AG04449 (cell line): ENCODE measurements at regions not wholly inside any gene's neighbourhood (a gene's known extent, or its start where the extent isn't known, plus 50 kb on each side); places are given as distances from the start of the nearest gene placed in this dataset.

Source experiments
- CTCF ChIA-PET: fragments of 350-600 bp; formaldehyde crosslinking; extraction: SDS; loops from one replicate; lab custom pipeline; 2021; ENCODE audit warnings: antibody characterized with exemption; lab: Yijun Ruan, JAX
- POLR2A ChIA-PET: fragments of 400-600, 350-600 bp; formaldehyde crosslinking; extraction: SDS; loops from one replicate; lab custom pipeline; 2020; ENCODE audit warnings: antibody characterized with exemption, inconsistent platforms; lab: Yijun Ruan, JAX
- DNase-seq: peaks from one replicate; pipeline ENCODE4 v3.0.0-alpha.2; 2010; ENCODE audit warnings: low read depth, low spot score
- H3K4me3 ChIP-seq: 2 replicates; pipeline ENCODE4 v1.5.1; 2011; ENCODE audit warnings: low read depth, mild to moderate bottlenecking, control low read depth, low read length
- TF ChIP-seq, protein P1 (sequence below): IDR thresholded peaks from one replicate; pipeline ENCODE4 v1.5.1; 2011; ENCODE audit warnings: mild to moderate bottlenecking, moderate library complexity, low read length, control low read depth, inconsistent platforms; ENCODE audit not compliant: insufficient read depth; ENCODE audit errors: missing control alignments

DNA sequence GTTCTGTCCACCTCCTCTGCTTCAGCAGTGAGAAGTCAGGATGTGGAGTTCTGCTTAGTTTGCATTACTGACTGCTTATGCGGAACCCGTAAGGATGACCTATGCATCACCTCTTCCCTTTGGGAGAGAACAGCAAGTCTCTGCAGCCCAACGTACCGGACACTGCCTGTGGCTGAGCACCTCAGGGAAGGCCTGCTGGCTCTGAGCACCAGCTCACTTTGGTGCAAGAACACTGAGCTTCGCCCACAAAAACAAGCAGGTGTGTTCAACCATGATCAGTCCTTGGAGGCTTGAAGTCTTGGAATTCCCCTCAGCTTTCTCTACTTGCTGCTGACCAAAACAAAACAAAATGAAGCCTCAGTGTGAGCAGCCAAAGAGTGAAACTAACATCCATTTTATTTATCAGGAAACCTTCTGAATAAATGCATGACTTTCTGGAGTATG, 52.7 kb upstream of the NCK2 start:
- no peak overlapping the region for H3K4me3 ChIP-seq
- DNase-seq = no peak
- TF ChIP-seq, protein P1, sequence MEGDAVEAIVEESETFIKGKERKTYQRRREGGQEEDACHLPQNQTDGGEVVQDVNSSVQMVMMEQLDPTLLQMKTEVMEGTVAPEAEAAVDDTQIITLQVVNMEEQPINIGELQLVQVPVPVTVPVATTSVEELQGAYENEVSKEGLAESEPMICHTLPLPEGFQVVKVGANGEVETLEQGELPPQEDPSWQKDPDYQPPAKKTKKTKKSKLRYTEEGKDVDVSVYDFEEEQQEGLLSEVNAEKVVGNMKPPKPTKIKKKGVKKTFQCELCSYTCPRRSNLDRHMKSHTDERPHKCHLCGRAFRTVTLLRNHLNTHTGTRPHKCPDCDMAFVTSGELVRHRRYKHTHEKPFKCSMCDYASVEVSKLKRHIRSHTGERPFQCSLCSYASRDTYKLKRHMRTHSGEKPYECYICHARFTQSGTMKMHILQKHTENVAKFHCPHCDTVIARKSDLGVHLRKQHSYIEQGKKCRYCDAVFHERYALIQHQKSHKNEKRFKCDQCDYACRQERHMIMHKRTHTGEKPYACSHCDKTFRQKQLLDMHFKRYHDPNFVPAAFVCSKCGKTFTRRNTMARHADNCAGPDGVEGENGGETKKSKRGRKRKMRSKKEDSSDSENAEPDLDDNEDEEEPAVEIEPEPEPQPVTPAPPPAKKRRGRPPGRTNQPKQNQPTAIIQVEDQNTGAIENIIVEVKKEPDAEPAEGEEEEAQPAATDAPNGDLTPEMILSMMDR = no peak
- CTCF ChIA-PET = no interaction called here
- POLR2A ChIA-PET = no interaction called here

DNA sequence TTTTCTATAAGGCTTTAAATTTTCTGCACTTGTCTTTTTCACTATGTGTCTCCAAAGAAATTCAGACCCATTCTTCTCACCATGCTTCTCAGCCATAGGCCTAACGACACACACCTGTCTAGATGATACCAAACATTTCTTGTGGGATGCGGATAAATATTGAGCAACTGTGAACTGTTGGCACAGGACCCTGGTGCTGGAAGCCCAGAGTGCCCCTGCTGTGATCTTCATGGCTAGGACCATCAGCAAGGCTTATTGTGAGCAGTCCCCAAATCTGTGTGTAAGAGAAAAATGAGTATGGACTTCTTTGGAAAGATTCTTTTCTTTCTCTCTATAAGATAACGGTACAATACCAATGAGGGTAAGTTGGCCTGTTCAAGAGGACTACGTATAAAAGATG, 54.1 kb upstream of the NCK2 start:
- TF ChIP-seq, protein P1 = no peak
- ChIA-PET POLR2A (no interaction called here), CTCF (no interaction called here)
- no peak for DNase-seq
- H3K4me3 ChIP-seq = no peak overlapping the region

DNA sequence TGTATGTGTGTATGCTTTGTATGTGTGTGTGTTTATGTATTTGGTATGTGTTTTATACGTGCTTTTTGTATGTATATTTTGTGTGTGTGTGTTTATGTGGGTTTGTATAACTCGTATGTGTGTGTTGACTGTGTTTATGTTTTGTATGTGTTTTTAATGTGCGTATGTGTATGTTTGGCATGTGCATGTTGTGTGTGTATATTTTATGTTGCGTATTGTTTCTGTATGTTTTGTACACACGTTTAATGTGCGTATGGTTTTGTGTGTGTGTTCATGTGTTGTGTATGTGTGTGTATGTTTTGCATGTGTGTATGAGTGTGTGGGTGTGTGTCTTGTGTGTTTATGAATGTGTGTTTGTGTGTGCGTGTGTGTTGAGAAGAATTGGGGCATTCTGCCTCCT, 55.2 kb upstream of the NCK2 start:
- H3K4me3 ChIP-seq = no peak overlapping the region
- POLR2A ChIA-PET = no interaction called here
- DNase-seq = no peak
- TF ChIP-seq, protein P1 = no peak
- CTCF ChIA-PET = no interaction called here

DNA sequence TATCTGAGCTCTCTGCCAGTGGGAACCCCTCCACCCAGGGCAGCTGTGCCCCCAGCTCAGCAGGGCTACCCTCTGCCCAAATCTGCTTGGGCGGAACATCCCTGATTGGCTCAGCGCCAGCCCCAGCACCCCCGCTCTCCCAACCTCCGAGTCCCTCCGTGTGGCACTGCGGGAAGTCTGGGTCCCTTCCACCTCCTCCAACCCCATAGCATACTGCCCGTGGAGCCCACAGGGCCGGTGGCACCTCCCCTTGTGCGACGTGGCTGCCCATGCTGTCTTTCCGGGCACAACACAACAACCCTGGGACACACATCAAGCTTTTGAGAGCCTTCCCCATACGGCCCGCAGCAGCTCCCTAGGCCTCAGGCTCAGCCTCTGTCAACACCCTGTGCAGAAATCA, 55.8 kb upstream of the NCK2 start:
- H3K4me3 ChIP-seq = no peak overlapping the region
- POLR2A ChIA-PET = no interaction called here
- DNase-seq = no peak
- TF ChIP-seq, protein P1 = no peak
- CTCF ChIA-PET = no interaction called here

DNA sequence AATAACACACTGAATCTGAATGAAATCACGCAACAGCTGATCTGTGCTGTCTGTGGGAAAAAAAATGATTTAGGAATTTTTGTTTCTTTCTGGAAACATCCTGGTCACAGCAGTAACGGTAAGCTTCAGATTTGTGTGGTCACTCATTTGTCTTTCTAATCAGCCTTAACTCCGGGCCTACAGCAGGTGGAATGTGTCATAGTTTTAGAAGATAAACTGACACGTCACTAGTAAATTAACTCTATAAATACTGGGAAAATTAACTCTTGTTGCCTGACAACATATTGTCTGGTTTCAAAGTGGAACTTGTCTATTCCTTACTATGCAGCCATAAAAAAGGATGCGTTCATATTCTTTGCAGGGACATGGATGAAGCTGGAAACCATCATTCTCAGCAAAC, 58.1 kb upstream of the NCK2 start:
- TF ChIP-seq, protein P1 = no peak
- H3K4me3 ChIP-seq = no peak overlapping the region
- ChIA-PET CTCF (no interaction called here), POLR2A (no interaction called here)
- DNase-seq = no peak

DNA sequence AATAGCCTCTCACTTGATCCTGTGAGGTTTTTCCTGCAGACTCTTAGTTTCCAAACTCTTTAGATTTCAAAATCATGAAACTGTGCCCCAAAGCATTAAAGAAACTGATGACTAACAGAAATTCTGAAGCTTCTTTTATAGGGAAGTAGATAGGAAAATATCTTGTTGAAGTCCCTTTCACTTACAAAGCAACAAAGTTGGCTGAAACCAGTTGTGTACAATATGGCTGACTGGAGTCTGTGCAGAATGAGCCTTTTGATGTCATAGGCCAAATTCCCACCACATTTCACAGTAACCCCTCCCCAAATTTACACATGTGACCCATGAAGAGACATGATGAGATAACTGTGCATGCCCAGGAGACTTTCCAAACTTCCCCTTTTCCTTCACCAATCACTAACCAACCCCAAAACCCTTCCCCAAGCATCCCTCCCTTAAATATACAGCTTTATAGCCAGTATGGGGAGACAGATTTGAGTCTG, 61.7 kb upstream of the NCK2 start:
- H3K4me3 ChIP-seq = no peak overlapping the region
- CTCF ChIA-PET = no interaction called here
- TF ChIP-seq, protein P1 = no peak
- DNase-seq = no peak
- POLR2A ChIA-PET = no interaction called here

DNA sequence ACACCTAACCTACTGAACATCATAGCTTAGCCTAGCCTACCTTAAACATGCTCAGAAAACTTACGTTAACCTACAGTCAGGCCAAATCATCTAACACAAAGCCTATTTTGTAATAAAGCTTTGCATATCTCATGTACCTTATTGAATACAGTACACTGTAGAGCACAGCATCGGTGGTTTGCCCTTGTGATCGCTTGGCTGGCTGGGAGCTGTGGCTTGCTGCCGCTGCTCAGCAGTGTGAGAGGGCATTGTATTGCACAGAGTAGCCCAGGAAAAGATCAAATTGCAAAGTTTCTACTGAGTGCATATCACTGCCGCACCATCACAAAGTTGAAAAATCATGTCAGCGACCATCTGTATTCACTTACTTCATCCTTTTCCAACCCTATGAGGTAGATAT, 62.3 kb upstream of the NCK2 start:
- CTCF ChIA-PET = no interaction called here
- H3K4me3 ChIP-seq = no peak overlapping the region
- POLR2A ChIA-PET = no interaction called here
- no peak for DNase-seq
- TF ChIP-seq, protein P1 = no peak
